Mammary epithelial cell (primary cell): ENCODE measurements at regions not wholly inside any gene's neighbourhood (a gene's known extent, or its start where the extent isn't known, plus 50 kb on each side); places are given as distances from the start of the nearest gene placed in this dataset.

Source experiments
- EZH2 ChIP-seq: IDR thresholded peaks from 2 replicates; pipeline ENCODE4 v1.6.1; 2012; ENCODE audit warnings: low read length, inconsistent platforms, borderline replicate concordance
- TF ChIP-seq, protein P1 (sequence below), 2 donors: IDR thresholded peaks in 1 of 2; conservative IDR thresholded peaks in 1 of 2; 2 replicates each; pipeline ENCODE4 v1.5.1; 2011 to 2012; ENCODE audit warnings: inconsistent platforms in 2 of 2, low read length in 2 of 2, mild to moderate bottlenecking in 2 of 2, control low read depth in 1 of 2, low read depth in 1 of 2; ENCODE audit not compliant: insufficient read depth in 1 of 2; ENCODE audit errors: extremely low read depth in 1 of 2

DNA sequence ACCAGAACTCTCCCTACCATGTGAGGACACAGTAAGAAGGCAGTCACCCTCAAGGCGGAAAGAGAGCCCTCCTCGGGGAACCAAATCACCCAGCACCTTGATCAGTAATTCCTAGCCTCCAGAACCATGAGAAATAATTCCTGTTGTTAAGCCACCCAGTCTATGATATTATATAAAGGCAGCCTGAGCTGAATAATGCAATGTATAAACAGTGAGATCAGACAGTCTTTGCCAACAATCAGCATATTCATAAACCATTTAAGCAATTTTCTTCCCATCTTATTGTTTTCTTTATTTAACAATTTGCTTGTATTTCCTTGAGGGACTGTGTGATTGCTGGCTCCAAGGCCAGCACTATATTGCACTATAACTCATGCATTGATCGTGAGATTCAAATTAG lies 144.4 kb upstream of the DAPK1 start:
- TF ChIP-seq, protein P1, sequence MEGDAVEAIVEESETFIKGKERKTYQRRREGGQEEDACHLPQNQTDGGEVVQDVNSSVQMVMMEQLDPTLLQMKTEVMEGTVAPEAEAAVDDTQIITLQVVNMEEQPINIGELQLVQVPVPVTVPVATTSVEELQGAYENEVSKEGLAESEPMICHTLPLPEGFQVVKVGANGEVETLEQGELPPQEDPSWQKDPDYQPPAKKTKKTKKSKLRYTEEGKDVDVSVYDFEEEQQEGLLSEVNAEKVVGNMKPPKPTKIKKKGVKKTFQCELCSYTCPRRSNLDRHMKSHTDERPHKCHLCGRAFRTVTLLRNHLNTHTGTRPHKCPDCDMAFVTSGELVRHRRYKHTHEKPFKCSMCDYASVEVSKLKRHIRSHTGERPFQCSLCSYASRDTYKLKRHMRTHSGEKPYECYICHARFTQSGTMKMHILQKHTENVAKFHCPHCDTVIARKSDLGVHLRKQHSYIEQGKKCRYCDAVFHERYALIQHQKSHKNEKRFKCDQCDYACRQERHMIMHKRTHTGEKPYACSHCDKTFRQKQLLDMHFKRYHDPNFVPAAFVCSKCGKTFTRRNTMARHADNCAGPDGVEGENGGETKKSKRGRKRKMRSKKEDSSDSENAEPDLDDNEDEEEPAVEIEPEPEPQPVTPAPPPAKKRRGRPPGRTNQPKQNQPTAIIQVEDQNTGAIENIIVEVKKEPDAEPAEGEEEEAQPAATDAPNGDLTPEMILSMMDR (conservative IDR thresholded peaks at IDR 0.05 in 1 of 2, IDR thresholded peaks at IDR 0.05 in 1 of 2; ENCODE audit: extremely low read depth in 1 of 2, insufficient read depth in 1 of 2, low read depth in 1 of 2, low read length in 2 of 2) = no peak
- TF ChIP-seq EZH2 = no peak
